HepG2 (cell line): ENCODE measurements at regions not wholly inside any gene's neighbourhood (a gene's known extent, or its start where the extent isn't known, plus 50 kb on each side); places are given as distances from the start of the nearest gene placed in this dataset.

ENCODE experiments used
- ATAC-seq: fragments of 200-7000 bp; cut with Tn5 transposase; 3 replicates; pipeline ENCODE4 v1.9.1; 2020; ENCODE audit warnings: mild to moderate bottlenecking, moderate library complexity
- BruUV-seq: library from RNA; stranded (reverse); fragments of 400-500 nt; replicated peaks from 2 replicates; lab custom pipeline; 2021; lab: Mats Ljungman, UMichigan
- CTCF ChIA-PET: fragments of 300-600 bp; formaldehyde crosslinking; extraction: SDS; loops from one replicate; lab custom pipeline; 2021; ENCODE audit warnings: low total read pairs, inconsistent platforms, low intra/inter-chr PET ratio; lab: Yijun Ruan, JAX
- POLR2A ChIA-PET: fragments of 350-600 bp; sonication (Branson Sonifier 250); formaldehyde crosslinking; loops from one replicate; lab custom pipeline; 2020; ENCODE audit warnings: antibody characterized with exemption, inconsistent platforms; lab: Yijun Ruan, JAX
- DNase-seq: peaks from one replicate; pipeline ENCODE4 v3.0.0-alpha.2; 2015; ENCODE audit warnings: low spot score
- FAIRE-seq: peaks from 3 replicates; lab custom pipeline; 2011; peaks lifted over from hg19 to GRCh38; lab: Jason Lieb, UNC
- H2AFZ ChIP-seq: one replicate; pipeline ENCODE4 v1.6.1; 2011; ENCODE audit warnings: low read length, inconsistent platforms
- H3K27ac ChIP-seq: fragments of 300-600 bp; 3 replicates; pipeline ENCODE4 v1.8.0; 2011; ENCODE audit warnings: mixed run types, mild to moderate bottlenecking, mixed read lengths, low read length, inconsistent platforms; ENCODE audit not compliant: insufficient read depth; ENCODE audit errors: extremely low read length
- H3K27me3 ChIP-seq, 2 experiments: fragments of 200-600 bp in 1 of 2; 2 replicates in 1 of 2; 3 replicates in 1 of 2; pipeline versions ENCODE4 v1.6.0 to v1.8.0; 2011; ENCODE audit warnings: low read length in 2 of 2, mild to moderate bottlenecking in 2 of 2, moderate library complexity in 2 of 2, inconsistent platforms in 1 of 2; ENCODE audit not compliant: insufficient read depth in 2 of 2, control insufficient read depth in 1 of 2
- H3K36me3 ChIP-seq, 2 experiments: fragments of 200-600 bp in 1 of 2; replicated peaks in 1 of 2; 2 replicates in 1 of 2; 3 replicates in 1 of 2; pipeline versions ENCODE4 v1.5.1 to v1.8.0; 2011; ENCODE audit warnings: low read length in 2 of 2, inconsistent platforms in 1 of 2; ENCODE audit not compliant: insufficient read depth in 2 of 2, control insufficient read depth in 1 of 2
- H3K4me1 ChIP-seq: 2 replicates; pipeline ENCODE4 v1.5.1; 2012; ENCODE audit warnings: low read length, inconsistent platforms; ENCODE audit not compliant: insufficient read depth
- H3K4me2 ChIP-seq: 2 replicates; pipeline ENCODE4 v1.6.0; 2011; ENCODE audit warnings: low read depth, low read length, inconsistent platforms
- H3K4me3 ChIP-seq, 3 experiments: fragments of 200-600 bp in 1 of 3; sonication (generic), shearing (Covaris generic) in 1 of 3; replicated peaks in 1 of 3; 2 replicates each; pipeline ENCODE4 v1.5.1; 2011 to 2016; ENCODE audit warnings: low read length in 3 of 3, inconsistent platforms in 2 of 3, low read depth in 2 of 3, mild to moderate bottlenecking in 2 of 3, control low read depth in 1 of 3, mixed read lengths in 1 of 3; ENCODE audit not compliant: insufficient read depth in 1 of 3
- H3K79me2 ChIP-seq: one replicate; pipeline ENCODE4 v1.6.1; 2011; ENCODE audit warnings: low read length, inconsistent platforms; ENCODE audit not compliant: insufficient read depth
- H3K9ac ChIP-seq: 2 replicates; pipeline ENCODE4 v1.6.0; 2011; ENCODE audit warnings: mild to moderate bottlenecking, low read depth, low read length, inconsistent platforms; ENCODE audit not compliant: insufficient read depth
- H3K9me3 ChIP-seq: 2 replicates; pipeline ENCODE4 v1.5.1; 2012; ENCODE audit warnings: mild to moderate bottlenecking, low read length
- H4K20me1 ChIP-seq: 2 replicates; pipeline ENCODE4 v1.6.0; 2011; ENCODE audit warnings: inconsistent platforms, mild to moderate bottlenecking, low read length, moderate library complexity; ENCODE audit not compliant: insufficient read depth
- ATF3 ChIP-seq: sonication (generic); formaldehyde crosslinking; IDR thresholded peaks from 2 replicates; pipeline ENCODE4 v1.4.0; 2020; ENCODE audit warnings: missing genetic modification reagents
- BRD4 ChIP-seq: sonication (generic); formaldehyde crosslinking; IDR thresholded peaks from 2 replicates; pipeline ENCODE4 v1.4.0; 2020; ENCODE audit warnings: missing genetic modification reagents
- EZH2 ChIP-seq: conservative IDR thresholded peaks from 2 replicates; pipeline ENCODE4 v1.6.1; 2012; ENCODE audit warnings: mild to moderate bottlenecking, low read depth, low read length, moderate library complexity
- HNRNPUL1 ChIP-seq: fragments of 200-400 bp; formaldehyde crosslinking; IDR thresholded peaks from 2 replicates; pipeline ENCODE4 v1.6.1; 2017; ENCODE audit warnings: low read depth, mild to moderate bottlenecking, low read length, moderate library complexity
- MLXIP ChIP-seq: sonication (generic); formaldehyde crosslinking; IDR thresholded peaks from 2 replicates; pipeline ENCODE4 v1.9.0; 2021; ENCODE audit warnings: missing genetic modification reagents, borderline replicate concordance
- NFE2L1 ChIP-seq: sonication (generic); formaldehyde crosslinking; IDR thresholded peaks from 2 replicates; pipeline ENCODE4 v1.4.0; 2020; ENCODE audit warnings: missing genetic modification reagents, mild to moderate bottlenecking, borderline replicate concordance
- NFRKB ChIP-seq: fragments of 450-650 bp; IDR thresholded peaks from 2 replicates; pipeline ENCODE4 v1.6.1; 2017
- PCBP1 ChIP-seq: fragments of 200-400 bp; formaldehyde crosslinking; IDR thresholded peaks from 2 replicates; pipeline ENCODE4 v1.6.1; 2017; ENCODE audit warnings: mild to moderate bottlenecking, low read depth, low read length, borderline replicate concordance
- SP5 ChIP-seq: IDR thresholded peaks from 2 replicates; pipeline ENCODE4 v1.6.1; 2016; ENCODE audit warnings: low read depth, borderline replicate concordance
- TOPORS ChIP-seq: sonication (generic); formaldehyde crosslinking; IDR thresholded peaks from 2 replicates; pipeline ENCODE4 v1.8.0; 2023; ENCODE audit warnings: mild to moderate bottlenecking, missing genetic modification reagents
- ZBTB40 ChIP-seq, 2 experiments: fragments of 450-650 bp in 1 of 2; sonication (generic) in 1 of 2; formaldehyde crosslinking in 1 of 2; IDR thresholded peaks; 2 replicates each; pipeline versions ENCODE4 v1.6.1 to v1.8.0; 2016 to 2022; ENCODE audit warnings: antibody characterized with exemption in 1 of 2, mild to moderate bottlenecking in 1 of 2, missing genetic modification reagents in 1 of 2
- ZNF33B ChIP-seq: sonication (generic); formaldehyde crosslinking; IDR thresholded peaks from 2 replicates; pipeline ENCODE4 v1.5.1; 2020; ENCODE audit warnings: mild to moderate bottlenecking, missing genetic modification reagents
- ZNF564 ChIP-seq: sonication (generic); formaldehyde crosslinking; IDR thresholded peaks from 2 replicates; pipeline ENCODE4 v1.8.1; 2023; ENCODE audit warnings: mild to moderate bottlenecking, missing genetic modification reagents
- ZZZ3 ChIP-seq: sonication (generic); formaldehyde crosslinking; IDR thresholded peaks from 2 replicates; pipeline ENCODE4 v1.4.0; 2020; ENCODE audit warnings: missing genetic modification reagents, mild to moderate bottlenecking, borderline replicate concordance
- WGBS: methylation state at CpG from one replicate; pipeline ENCODE4 v1.1.6; 2017; ENCODE audit warnings: low lambda C conversion rate; 5-methylcytosine and 5-hydroxymethylcytosine counted together
- in situ Hi-C: cut with HindIII; loops from 2 replicates; pipeline ENCODE4 v1.10.0; 2017; ENCODE audit warnings: low pct_unique_long_range_greater_than_20kb; ENCODE audit not compliant: extremely low pct_ligation_motif_present
- intact Hi-C: fragments of 100-400 bp; cut with micrococcal nuclease; formaldehyde crosslinking; loops from one replicate; pipeline ENCODE4 v1.10.0; 2022; ENCODE audit not compliant: unreplicated experiment

- Histone ChIP-seq H2AFZ (no peak overlapping the region), H3K4me2 (no peak overlapping the region), H3K4me1 (no peaks in the 10 kb centered on the region), H3K4me3 (no peak overlapping the region), H3K9me3 (no peaks in the 10 kb centered on the region), H3K9ac (no peak overlapping the region), H3K27ac (no peak overlapping the region), H3K27me3 (peaks cover 0 to 7% of the 10 kb centered on the region in 2 experiments; a peak in 2 of 5 replicates), H3K79me2 (no peaks in the 10 kb centered on the region), H4K20me1 (no peaks in the 10 kb centered on the region), H3K36me3 (no peaks in the 10 kb centered on the region)
- no TSS peak for BruUV-seq
- DNase-seq (no peak), ATAC-seq (no peak), FAIRE-seq (no peak)
- in situ Hi-C loops (no loop called here), intact Hi-C loops (no loop called here)
- CTCF ChIA-PET: no interaction called here
- POLR2A ChIA-PET: no interaction called here
- 42% methylated on average over 5 of the region's 5 CpGs for WGBS
- no peak for TF ChIP-seq MLXIP (CRISPR knock-in tag)
- no peak for TF ChIP-seq NFE2L1 (CRISPR knock-in tag)
- TF ChIP-seq PCBP1: no peak
- TF ChIP-seq ATF3: no peak
- no peak for TF ChIP-seq HNRNPUL1
- no peak for TF ChIP-seq TOPORS (CRISPR knock-in tag)
- TF ChIP-seq NFRKB: no peak
- TF ChIP-seq BRD4: no peak
- no peak for TF ChIP-seq ZBTB40 (IDR thresholded peaks at IDR 0.05)
- TF ChIP-seq ZBTB40 (CRISPR knock-in tag; IDR thresholded peaks at IDR 0.05): no peak
- no peak for TF ChIP-seq EZH2
- no peak for TF ChIP-seq ZNF33B (CRISPR knock-in tag)
- no peak for TF ChIP-seq ZZZ3 (CRISPR knock-in tag)
- TF ChIP-seq SP5 (CRISPR knock-in tag): no peak
- no peak for TF ChIP-seq ZNF564
Observed at GRCh38 chr1:38454236-38454635, 405.3 kb downstream of the RRAGC start.
